Body of pancreas (tissue), 4 donors: ENCODE measurements at regions not wholly inside any gene's neighbourhood (a gene's known extent, or its start where the extent isn't known, plus 50 kb on each side); places are given as distances from the start of the nearest gene placed in this dataset.

Experiments used
- ATAC-seq: fragments of 150-250 bp; one replicate; pipeline ENCODE4 v1.9.1; 2016
- DNase-seq, 4 donors: peaks; one replicate each; pipeline ENCODE4 v3.0.0-alpha.2; 2019
- H3K27ac ChIP-seq, 4 donors: fragments of 200-600 bp; sonication (generic); 1 replicate in 3 of 4; 2 replicates in 1 of 4; pipeline versions ENCODE4 v1.5.1 to v1.6.1; 2016 to 2019; ENCODE audit warnings: mild to moderate bottlenecking in 1 of 4, mixed read lengths in 1 of 4, moderate library complexity in 1 of 4
- H3K27me3 ChIP-seq, 2 donors: fragments of 200-600 bp; sonication (generic); one replicate each; pipeline ENCODE4 v1.6.0; 2016; ENCODE audit warnings: mild to moderate bottlenecking in 1 of 2
- H3K36me3 ChIP-seq, 2 donors: fragments of 200-600 bp; sonication (generic); replicated peaks in 1 of 2; 2 replicates each; pipeline ENCODE4 v1.5.1; 2016; ENCODE audit warnings: low read depth in 2 of 2; ENCODE audit not compliant: insufficient read depth in 1 of 2
- H3K4me1 ChIP-seq: fragments of 200-600 bp; sonication (generic); one replicate; pipeline ENCODE4 v1.6.0; 2016
- H3K4me3 ChIP-seq, 2 donors: fragments of 200-600 bp; sonication (generic); 1 replicate in 1 of 2; 2 replicates in 1 of 2; pipeline ENCODE4 v1.5.1; 2016 to 2019
- H3K9me3 ChIP-seq, 3 donors: fragments of 200-600 bp; sonication (generic); 1 replicate in 2 of 3; 2 replicates in 1 of 3; pipeline ENCODE4 v1.5.1; 2016
- CTCF ChIP-seq, 7 experiments: fragments of 450-650 bp in 4 of 7; fragments of 200-600 bp in 3 of 7; sonication (generic) in 3 of 7; IDR thresholded peaks; one replicate each; pipeline ENCODE4 v1.5.1; 2016 to 2019; ENCODE audit warnings: antibody characterized with exemption in 7 of 7
- POLR2A ChIP-seq, 3 donors: fragments of 450-650 bp; IDR thresholded peaks; one replicate each; pipeline ENCODE4 v1.6.1; 2016; ENCODE audit warnings: antibody characterized with exemption in 3 of 3, mild to moderate bottlenecking in 2 of 3
- WGBS, 2 donors: methylation state at CpG; one replicate each; pipeline ENCODE4 v1.1.5; 2017; 5-methylcytosine and 5-hydroxymethylcytosine counted together
- intact Hi-C: fragments of 100-400 bp; cut with DNase I; formaldehyde crosslinking; loops from one replicate; pipeline ENCODE4 v1.15.1; 2023

GRCh38 chr3:72345237-72345878 lies 502.9 kb downstream of the SHQ1 start:
- no peak for DNase-seq
- TF ChIP-seq POLR2A (IDR thresholded peaks at IDR 0.05) (no peak), CTCF (IDR thresholded peaks at IDR 0.05) (no peak)
- no peak overlapping the region for H3K27ac ChIP-seq

GRCh38 chr3:72344647-72345046 lies 503.6 kb downstream of the SHQ1 start:
- Histone ChIP-seq H3K27me3 (no peaks in the 10 kb centered on the region), H3K4me1 (no peaks in the 10 kb centered on the region), H3K27ac (no peak overlapping the region), H3K36me3 (no peaks in the 10 kb centered on the region), H3K4me3 (no peak overlapping the region), H3K9me3 (no peaks in the 10 kb centered on the region)
- ATAC-seq (no peak), DNase-seq (no peak)
- TF ChIP-seq CTCF (IDR thresholded peaks at IDR 0.05) (no peak), POLR2A (IDR thresholded peaks at IDR 0.05) (no peak)
- 83 to 90% methylated on average over 6 of the region's 6 CpGs for WGBS, 2 donors
- intact Hi-C loops: no loop called here

More at GRCh38 chr3:72345237-72345878, 502.9 kb downstream of the SHQ1 start:
- Histone ChIP-seq H3K36me3 (no peaks in the 10 kb centered on the region), H3K4me3 (no peak overlapping the region), H3K27me3 (no peaks in the 10 kb centered on the region), H3K4me1 (no peaks in the 10 kb centered on the region), H3K9me3 (no peaks in the 10 kb centered on the region)
- intact Hi-C loops: no loop called here
- no peak for ATAC-seq
- 77 to 83% methylated on average over 7 of the region's 7 CpGs for WGBS, 2 donors

- no peaks in the 10 kb centered on the region for H3K27me3 ChIP-seq
- no peak overlapping the region for H3K4me3 ChIP-seq
- ATAC-seq: no peak
- TF ChIP-seq CTCF (IDR thresholded peaks at IDR 0.05) (no peak), POLR2A (IDR thresholded peaks at IDR 0.05) (no peak)
- intact Hi-C loops: no loop called here
- H3K4me1 ChIP-seq: no peaks in the 10 kb centered on the region
- no peaks in the 10 kb centered on the region for H3K36me3 ChIP-seq
- H3K27ac ChIP-seq: no peak overlapping the region
- no peaks in the 10 kb centered on the region for H3K9me3 ChIP-seq
- no peak for DNase-seq
- 60 to 90% methylated on average over 1 of the region's 1 CpG for WGBS, 2 donors
Observed at GRCh38 chr3:72344236-72344635, 504.0 kb downstream of the SHQ1 start.

GRCh38 chr3:72343078-72343477 lies 505.2 kb downstream of the SHQ1 start:
- Histone ChIP-seq H3K27ac (no peak overlapping the region), H3K36me3 (no peaks in the 10 kb centered on the region), H3K4me3 (no peak overlapping the region), H3K27me3 (no peaks in the 10 kb centered on the region), H3K9me3 (no peaks in the 10 kb centered on the region), H3K4me1 (no peaks in the 10 kb centered on the region)
- ATAC-seq: no peak
- intact Hi-C loops: no loop called here
- WGBS, 2 donors: 37 to 43% methylated on average over 3 of the region's 3 CpGs
- DNase-seq: no peak
- TF ChIP-seq POLR2A (IDR thresholded peaks at IDR 0.05): no peak
- no peak for TF ChIP-seq CTCF (IDR thresholded peaks at IDR 0.05)

GRCh38 chr3:72342450-72342849 lies 505.8 kb downstream of the SHQ1 start:
- no peaks in the 10 kb centered on the region for H3K9me3 ChIP-seq
- H3K4me3 ChIP-seq: no peak overlapping the region
- TF ChIP-seq CTCF (IDR thresholded peaks at IDR 0.05): no peak
- TF ChIP-seq POLR2A (IDR thresholded peaks at IDR 0.05): no peak
- no peaks in the 10 kb centered on the region for H3K27me3 ChIP-seq
- no peaks in the 10 kb centered on the region for H3K4me1 ChIP-seq
- 92% methylated on average over 10 of the region's 10 CpGs for WGBS, 2 donors
- DNase-seq (no peak), ATAC-seq (no peak)
- no peaks in the 10 kb centered on the region for H3K36me3 ChIP-seq
- intact Hi-C loops: no loop called here
- H3K27ac ChIP-seq: no peak overlapping the region
